Neural cell (in vitro differentiated cells): ENCODE measurements at regions not wholly inside any gene's neighbourhood (a gene's known extent, or its start where the extent isn't known, plus 50 kb on each side); places are given as distances from the start of the nearest gene placed in this dataset.
A peak's percentile ranks its signal among the peaks of the same experiment; 100 is the strongest.

Experiments used
- H2AFZ ChIP-seq: fragments of 200-600, 300-800 bp; sonication (generic), shearing (Covaris generic); 2 replicates; pipeline ENCODE4 v1.6.0; 2014; ENCODE audit warnings: low read depth, mild to moderate bottlenecking, antibody characterized with exemption, low read length, moderate library complexity
- H3F3A ChIP-seq: fragments of 200-600 bp; shearing (Covaris generic); 2 replicates; pipeline ENCODE4 v1.6.1; 2016; ENCODE audit warnings: mild to moderate bottlenecking, moderate library complexity, mixed read lengths, antibody characterized with exemption, low read length; ENCODE audit not compliant: insufficient read depth, poor library complexity, severe bottlenecking
- H3K27ac ChIP-seq: fragments of 200-600, 300-800 bp; sonication (generic), shearing (Covaris generic); 2 replicates; pipeline ENCODE4 v1.5.1; 2014; ENCODE audit warnings: mild to moderate bottlenecking, low read length, moderate library complexity
- H3K27me3 ChIP-seq: fragments of 300-800, 200-600 bp; sonication (generic), shearing (Covaris generic); 2 replicates; pipeline ENCODE4 v1.6.0; 2014; ENCODE audit warnings: mild to moderate bottlenecking, low read depth, low read length, moderate library complexity; ENCODE audit not compliant: insufficient read depth
- H3K36me3 ChIP-seq: fragments of 300-800, 200-600 bp; sonication (generic), shearing (Covaris generic); 2 replicates; pipeline ENCODE4 v1.5.1; 2014; ENCODE audit warnings: mild to moderate bottlenecking, antibody characterized with exemption, low read length, moderate library complexity; ENCODE audit not compliant: insufficient read depth
- H3K4me2 ChIP-seq: fragments of 300-800, 200-600 bp; sonication (generic), shearing (Covaris generic); 2 replicates; pipeline ENCODE4 v1.6.0; 2014; ENCODE audit warnings: mild to moderate bottlenecking, low read length
- H3K4me3 ChIP-seq: fragments of 300-800, 200-600 bp; sonication (generic), shearing (Covaris generic); 2 replicates; pipeline ENCODE4 v1.5.1; 2014; ENCODE audit warnings: mild to moderate bottlenecking, low read length, moderate library complexity
- H3K79me2 ChIP-seq: fragments of 200-600 bp; shearing (Covaris generic); replicated peaks from 2 replicates; pipeline ENCODE4 v1.6.0; 2014; ENCODE audit warnings: mild to moderate bottlenecking, low read length, moderate library complexity; ENCODE audit not compliant: insufficient read depth
- H3K9ac ChIP-seq: fragments of 300-800, 200-600 bp; sonication (generic), shearing (Covaris generic); 2 replicates; pipeline ENCODE4 v1.6.1; 2016; ENCODE audit warnings: mild to moderate bottlenecking, low read length, mixed read lengths
- H3K9me2 ChIP-seq: fragments of 200-600 bp; shearing (Covaris generic); 2 replicates; pipeline ENCODE4 v1.6.1; 2016; ENCODE audit warnings: mild to moderate bottlenecking, low read length, mixed read lengths; ENCODE audit not compliant: insufficient read depth
- H3K9me3 ChIP-seq: fragments of 200-600, 300-800 bp; sonication (generic), shearing (Covaris generic); 2 replicates; pipeline ENCODE4 v1.6.1; 2016; ENCODE audit warnings: mild to moderate bottlenecking, mixed run types, low read length, moderate library complexity, mixed read lengths
- H4K20me1 ChIP-seq: fragments of 200-600 bp; shearing (Covaris generic); 2 replicates; pipeline ENCODE4 v1.6.1; 2016; ENCODE audit warnings: mild to moderate bottlenecking, mixed run types; ENCODE audit not compliant: insufficient read depth
- CTCF ChIP-seq: fragments of 450-650 bp; IDR thresholded peaks from 2 replicates; pipeline ENCODE4 v1.5.1; 2014; ENCODE audit warnings: antibody characterized with exemption, mild to moderate bottlenecking, moderate library complexity; ENCODE audit not compliant: poor library complexity, severe bottlenecking
- EP300 ChIP-seq: fragments of 450-650 bp; conservative IDR thresholded peaks from 2 replicates; pipeline ENCODE4 v1.6.1; 2014; ENCODE audit warnings: antibody characterized with exemption, mild to moderate bottlenecking, moderate library complexity; ENCODE audit not compliant: poor library complexity, severe bottlenecking
- EZH2 ChIP-seq: fragments of 200-600, 300-800 bp; shearing (Covaris generic), sonication (generic); IDR thresholded peaks from 2 replicates; pipeline ENCODE4 v1.6.1; 2014; ENCODE audit warnings: antibody characterized with exemption, low read length, borderline replicate concordance, mild to moderate bottlenecking; ENCODE audit not compliant: insufficient read depth, poor library complexity, severe bottlenecking
- MXI1 ChIP-seq: fragments of 450-650 bp; conservative IDR thresholded peaks from 2 replicates; pipeline ENCODE4 v1.6.1; 2014; ENCODE audit warnings: antibody characterized with exemption, mild to moderate bottlenecking; ENCODE audit not compliant: poor library complexity, severe bottlenecking
- POLR2AphosphoS5 ChIP-seq: IDR thresholded peaks from 2 replicates; pipeline ENCODE4 v1.6.1; 2012
- RAD21 ChIP-seq: fragments of 450-650 bp; conservative IDR thresholded peaks from 2 replicates; pipeline ENCODE4 v1.6.1; 2014; ENCODE audit warnings: antibody characterized with exemption, mild to moderate bottlenecking, moderate library complexity
- REST ChIP-seq: IDR thresholded peaks from 2 replicates; pipeline ENCODE4 v1.6.1; 2012; ENCODE audit warnings: borderline replicate concordance
- SMC3 ChIP-seq: fragments of 450-650 bp; conservative IDR thresholded peaks from 2 replicates; pipeline ENCODE4 v1.6.1; 2014; ENCODE audit warnings: antibody characterized with exemption, mild to moderate bottlenecking, moderate library complexity; ENCODE audit not compliant: poor library complexity
- TAF1 ChIP-seq: IDR thresholded peaks from 2 replicates; pipeline ENCODE4 v1.6.1; 2012; ENCODE audit warnings: low read depth

- TF ChIP-seq TAF1 = no peak
- no peak for TF ChIP-seq EZH2
- no peak for TF ChIP-seq EP300
- peak; percentile 75 for TF ChIP-seq SMC3
- TF ChIP-seq CTCF = peak; percentile 68
- peak; percentile 65 for TF ChIP-seq RAD21
- no peak for TF ChIP-seq REST
- no peak for TF ChIP-seq POLR2AphosphoS5
- TF ChIP-seq MXI1 = no peak
- H3K9me2 ChIP-seq = no peaks in the 10 kb centered on the region
Observed at GRCh38 chr12:40622246-40622838, 69.9 kb upstream of the CNTN1 start.

GRCh38 chr12:40632171-40632570 is 60.1 kb upstream of the CNTN1 start:
- Histone ChIP-seq H3F3A (no peaks in the 10 kb centered on the region), H4K20me1 (no peaks in the 10 kb centered on the region), H3K79me2 (no peaks in the 10 kb centered on the region), H3K4me2 (no peak overlapping the region), H3K4me3 (no peak overlapping the region), H3K9me2 (no peaks in the 10 kb centered on the region), H3K36me3 (no peaks in the 10 kb centered on the region), H3K27me3 (no peaks in the 10 kb centered on the region), H3K27ac (no peak overlapping the region), H3K9ac (no peak overlapping the region), H2AFZ (no peak overlapping the region), H3K9me3 (no peaks in the 10 kb centered on the region)
- TF ChIP-seq RAD21 (no peak), MXI1 (no peak), EP300 (no peak), POLR2AphosphoS5 (no peak), SMC3 (no peak), EZH2 (no peak), REST (no peak), CTCF (no peak), TAF1 (no peak)

More at GRCh38 chr12:40622246-40622838, 69.9 kb upstream of the CNTN1 start:
- Histone ChIP-seq H3F3A (no peaks in the 10 kb centered on the region), H3K9me3 (no peaks in the 10 kb centered on the region), H3K27me3 (no peaks in the 10 kb centered on the region), H3K9ac (no peak overlapping the region), H3K36me3 (no peaks in the 10 kb centered on the region), H2AFZ (no peak overlapping the region), H3K4me2 (no peak overlapping the region), H3K27ac (no peak overlapping the region), H3K4me3 (no peak overlapping the region), H3K79me2 (no peaks in the 10 kb centered on the region), H4K20me1 (no peaks in the 10 kb centered on the region)
